Thyroid gland (tissue), 4 donors: ENCODE measurements at regions not wholly inside any gene's neighbourhood (a gene's known extent, or its start where the extent isn't known, plus 50 kb on each side); places are given as distances from the start of the nearest gene placed in this dataset.

Experiments used
- POLR2A ChIP-seq, 2 donors: fragments of 450-650 bp; IDR thresholded peaks; one replicate each; pipeline ENCODE4 v1.6.1; 2017; ENCODE audit warnings: antibody characterized with exemption in 2 of 2, mild to moderate bottlenecking in 2 of 2, moderate library complexity in 1 of 2
- TF ChIP-seq, protein P1 (sequence below), 6 experiments: fragments of 200-600 bp in 3 of 6; fragments of 450-650 bp in 3 of 6; sonication (generic) in 3 of 6; IDR thresholded peaks; one replicate each; pipeline ENCODE4 v1.5.1; 2016 to 2019; ENCODE audit warnings: antibody characterized with exemption in 6 of 6, mild to moderate bottlenecking in 2 of 6, inconsistent platforms in 1 of 6, moderate library complexity in 1 of 6

DNA sequence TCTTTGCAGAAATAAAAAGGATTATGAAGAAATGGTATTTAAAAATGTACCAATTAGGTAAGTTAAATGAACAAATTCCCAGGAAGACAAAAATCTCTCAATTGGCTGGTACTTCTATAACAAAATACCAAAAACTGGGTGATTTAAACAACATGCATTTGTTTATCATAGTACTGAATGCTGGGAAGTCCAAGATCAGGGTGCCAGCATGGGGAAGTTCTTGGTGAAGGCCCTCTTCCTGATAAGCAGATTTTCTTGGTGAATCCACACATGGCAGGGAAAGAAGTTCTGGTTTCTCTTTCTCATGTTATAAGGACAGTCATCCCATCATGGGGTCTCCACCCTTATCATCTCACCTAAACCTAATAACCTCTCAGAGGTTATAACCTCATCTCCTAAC lies 271.6 kb upstream of the SETBP1 start:
- TF ChIP-seq, protein P1, sequence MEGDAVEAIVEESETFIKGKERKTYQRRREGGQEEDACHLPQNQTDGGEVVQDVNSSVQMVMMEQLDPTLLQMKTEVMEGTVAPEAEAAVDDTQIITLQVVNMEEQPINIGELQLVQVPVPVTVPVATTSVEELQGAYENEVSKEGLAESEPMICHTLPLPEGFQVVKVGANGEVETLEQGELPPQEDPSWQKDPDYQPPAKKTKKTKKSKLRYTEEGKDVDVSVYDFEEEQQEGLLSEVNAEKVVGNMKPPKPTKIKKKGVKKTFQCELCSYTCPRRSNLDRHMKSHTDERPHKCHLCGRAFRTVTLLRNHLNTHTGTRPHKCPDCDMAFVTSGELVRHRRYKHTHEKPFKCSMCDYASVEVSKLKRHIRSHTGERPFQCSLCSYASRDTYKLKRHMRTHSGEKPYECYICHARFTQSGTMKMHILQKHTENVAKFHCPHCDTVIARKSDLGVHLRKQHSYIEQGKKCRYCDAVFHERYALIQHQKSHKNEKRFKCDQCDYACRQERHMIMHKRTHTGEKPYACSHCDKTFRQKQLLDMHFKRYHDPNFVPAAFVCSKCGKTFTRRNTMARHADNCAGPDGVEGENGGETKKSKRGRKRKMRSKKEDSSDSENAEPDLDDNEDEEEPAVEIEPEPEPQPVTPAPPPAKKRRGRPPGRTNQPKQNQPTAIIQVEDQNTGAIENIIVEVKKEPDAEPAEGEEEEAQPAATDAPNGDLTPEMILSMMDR (IDR thresholded peaks at IDR 0.05) = no peak
- no peak for TF ChIP-seq POLR2A (IDR thresholded peaks at IDR 0.05)
